CD8-positive, alpha-beta memory T cell (primary cell): ENCODE measurements at regions not wholly inside any gene's neighbourhood (a gene's known extent, or its start where the extent isn't known, plus 50 kb on each side); places are given as distances from the start of the nearest gene placed in this dataset.

Experiments
- CTCF ChIA-PET: fragments of 350-600 bp; sonication (Branson Sonifier 250); formaldehyde crosslinking; loops from one replicate; lab custom pipeline; 2021; ENCODE audit warnings: antibody characterized with exemption; lab: Charles Lee
- POLR2A ChIA-PET: fragments of 350-600 bp; sonication (Branson Sonifier 250); formaldehyde crosslinking; loops from one replicate; lab custom pipeline; 2021; ENCODE audit warnings: antibody characterized with exemption; lab: Charles Lee
- DNase-seq, 5 donors: peaks; one replicate each; pipeline versions ENCODE4 v3.0.0 to v3.0.0-alpha.2; 2020 to 2022; ENCODE audit warnings: mixed read lengths in 1 of 5
- H3K27ac ChIP-seq: one replicate; pipeline ENCODE4 v1.7.0; 2013; ENCODE audit warnings: low read depth, mild to moderate bottlenecking, low read length, moderate library complexity
- H3K27me3 ChIP-seq: 2 replicates; pipeline ENCODE4 v1.7.0; 2013; ENCODE audit warnings: low read length, mild to moderate bottlenecking; ENCODE audit not compliant: insufficient read depth, poor library complexity, severe bottlenecking
- H3K36me3 ChIP-seq: 2 replicates; pipeline ENCODE4 v1.7.0; 2013; ENCODE audit warnings: mild to moderate bottlenecking, low read length, moderate library complexity; ENCODE audit not compliant: insufficient read depth
- H3K4me1 ChIP-seq: 2 replicates; pipeline ENCODE4 v1.7.0; 2013; ENCODE audit warnings: mild to moderate bottlenecking, low read length, moderate library complexity; ENCODE audit not compliant: insufficient read depth
- H3K4me3 ChIP-seq: 2 replicates; pipeline ENCODE4 v1.7.0; 2013; ENCODE audit warnings: mild to moderate bottlenecking, low read length
- H3K9me3 ChIP-seq: 2 replicates; pipeline ENCODE4 v1.7.0; 2013; ENCODE audit warnings: mild to moderate bottlenecking, low read length
- H3K27ac Mint-ChIP-seq, 8 donors: one replicate each; pipeline ENCODE4 v1.8.0; 2020 to 2021; ENCODE audit warnings: mixed read lengths in 8 of 8, mild to moderate bottlenecking in 6 of 8, inconsistent platforms in 3 of 8, moderate library complexity in 3 of 8
- H3K27me3 Mint-ChIP-seq, 2 donors: one replicate each; pipeline ENCODE4 v1.8.0; 2020 to 2021; ENCODE audit warnings: mixed read lengths in 2 of 2, mild to moderate bottlenecking in 1 of 2, moderate library complexity in 1 of 2
- H3K36me3 Mint-ChIP-seq, 3 donors: one replicate each; pipeline ENCODE4 v1.8.0; 2020 to 2021; ENCODE audit warnings: mixed read lengths in 3 of 3, inconsistent platforms in 1 of 3, mild to moderate bottlenecking in 1 of 3
- H3K4me1 Mint-ChIP-seq, 3 donors: one replicate each; pipeline ENCODE4 v1.8.0; 2020 to 2021; ENCODE audit warnings: mixed read lengths in 3 of 3, inconsistent platforms in 1 of 3, mild to moderate bottlenecking in 1 of 3
- H3K4me3 Mint-ChIP-seq, 7 donors: one replicate each; pipeline ENCODE4 v1.8.0; 2020 to 2021; ENCODE audit warnings: mixed read lengths in 7 of 7, mild to moderate bottlenecking in 6 of 7, moderate library complexity in 4 of 7, inconsistent platforms in 2 of 7
- H3K9me3 Mint-ChIP-seq, 5 donors: one replicate each; pipeline ENCODE4 v1.8.0; 2020 to 2022; ENCODE audit warnings: mixed read lengths in 5 of 5, mild to moderate bottlenecking in 3 of 5, moderate library complexity in 2 of 5, inconsistent platforms in 1 of 5

- DNase-seq = no peak
- CTCF ChIA-PET = no interaction called here
- Mint-ChIP-seq H3K4me1 (no peaks in the 10 kb centered on the region), H3K27ac (no peak overlapping the region), H3K4me3 (no peak overlapping the region), H3K9me3 (peaks cover 0 to 1% (median 0%) of the 10 kb centered on the region in 5 donors), H3K27me3 (peaks cover 4 to 10% of the 10 kb centered on the region in 2 donors), H3K36me3 (no peaks in the 10 kb centered on the region)
- no peak overlapping the region for H3K27ac ChIP-seq
- no peaks in the 10 kb centered on the region for H3K27me3 ChIP-seq
- H3K9me3 ChIP-seq = no peaks in the 10 kb centered on the region
- no peaks in the 10 kb centered on the region for H3K4me1 ChIP-seq
- POLR2A ChIA-PET = no interaction called here
- no peak overlapping the region for H3K4me3 ChIP-seq
- H3K36me3 ChIP-seq = no peaks in the 10 kb centered on the region
Observed at GRCh38 chr18:75678627-75679026, 251.1 kb upstream of the SMIM21 start.

DNA sequence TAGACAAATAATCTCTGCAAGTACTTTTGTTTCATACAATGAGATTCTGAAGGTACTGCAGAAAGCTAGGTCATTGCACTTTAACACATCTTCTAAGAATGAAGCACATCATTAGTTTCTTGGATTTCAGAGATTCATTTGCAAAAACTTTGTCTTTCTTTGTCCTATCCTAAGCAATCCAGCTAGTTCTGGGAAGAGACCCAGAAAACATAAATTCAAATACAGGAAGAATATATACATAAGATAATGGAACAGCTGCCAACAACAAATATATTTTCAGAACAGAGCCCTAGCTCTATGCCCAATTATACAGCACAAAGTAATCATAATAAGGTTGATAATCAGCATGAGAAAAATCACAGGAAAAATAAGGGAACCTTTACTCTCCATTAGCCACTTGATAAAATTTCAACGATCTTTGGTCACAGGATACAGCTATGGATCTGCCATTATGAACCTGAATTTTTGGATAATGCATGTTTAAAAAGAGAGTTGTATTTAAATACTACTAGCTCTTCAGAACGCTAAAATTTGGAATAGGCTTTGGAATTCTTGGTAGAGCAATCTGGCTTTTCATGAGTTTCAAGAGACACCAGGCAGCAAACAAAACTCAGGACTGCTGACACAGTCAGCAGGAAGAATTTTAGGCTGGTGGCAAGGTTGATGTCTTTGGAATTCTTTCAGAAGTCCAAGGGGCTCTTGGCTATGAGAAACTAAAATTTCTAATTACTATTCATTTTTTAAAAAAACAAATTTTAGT, 250.4 kb upstream of the SMIM21 start:
- Mint-ChIP-seq H3K4me1 (no peaks in the 10 kb centered on the region), H3K36me3 (no peaks in the 10 kb centered on the region), H3K27ac (no peak overlapping the region), H3K27me3 (peaks cover 4 to 10% of the 10 kb centered on the region in 2 donors), H3K9me3 (peaks cover 0 to 1% (median 0%) of the 10 kb centered on the region in 5 donors), H3K4me3 (no peak overlapping the region)
- H3K4me1 ChIP-seq = no peaks in the 10 kb centered on the region
- H3K36me3 ChIP-seq = no peaks in the 10 kb centered on the region
- no peak overlapping the region for H3K4me3 ChIP-seq
- no peaks in the 10 kb centered on the region for H3K9me3 ChIP-seq
- CTCF ChIA-PET = no interaction called here
- no peaks in the 10 kb centered on the region for H3K27me3 ChIP-seq
- POLR2A ChIA-PET = no interaction called here
- H3K27ac ChIP-seq = no peak overlapping the region
- DNase-seq = no peak

- Histone ChIP-seq H3K4me3 (no peak overlapping the region), H3K27me3 (no peaks in the 10 kb centered on the region), H3K27ac (no peak overlapping the region), H3K9me3 (peaks cover 6% of the 10 kb centered on the region), H3K36me3 (no peaks in the 10 kb centered on the region), H3K4me1 (no peaks in the 10 kb centered on the region)
- Mint-ChIP-seq H3K9me3 (peaks cover 3 to 23% (median 19%) of the 10 kb centered on the region in 5 donors), H3K36me3 (no peaks in the 10 kb centered on the region), H3K27ac (no peak overlapping the region), H3K27me3 (peaks cover 0 to 1% of the 10 kb centered on the region in 2 donors), H3K4me1 (no peaks in the 10 kb centered on the region), H3K4me3 (no peak overlapping the region)
- no peak for DNase-seq
- CTCF ChIA-PET = no interaction called here
- POLR2A ChIA-PET = no interaction called here
Observed at GRCh38 chr18:75660932-75661331, 233.4 kb upstream of the SMIM21 start.

GRCh38 chr18:75659535-75660023, 232.1 kb upstream of the SMIM21 start:
- ChIA-PET POLR2A (no interaction called here), CTCF (no interaction called here)
- Mint-ChIP-seq H3K4me3 (no peak overlapping the region), H3K36me3 (no peaks in the 10 kb centered on the region), H3K4me1 (no peaks in the 10 kb centered on the region), H3K27me3 (peaks cover 0 to 4% of the 10 kb centered on the region in 2 donors), H3K9me3 (peaks cover 3 to 23% (median 19%) of the 10 kb centered on the region in 5 donors), H3K27ac (no peak overlapping the region)
- no peaks in the 10 kb centered on the region for H3K4me1 ChIP-seq
- H3K36me3 ChIP-seq = no peaks in the 10 kb centered on the region
- no peak overlapping the region for H3K27ac ChIP-seq
- no peak overlapping the region for H3K4me3 ChIP-seq
- no peaks in the 10 kb centered on the region for H3K27me3 ChIP-seq
- no peak for DNase-seq
- peaks cover 6% of the 10 kb centered on the region for H3K9me3 ChIP-seq

- Mint-ChIP-seq H3K27me3 (peaks cover 0 to 4% of the 10 kb centered on the region in 2 donors), H3K4me3 (no peak overlapping the region), H3K4me1 (no peaks in the 10 kb centered on the region), H3K27ac (no peak overlapping the region), H3K9me3 (peaks cover 3 to 23% (median 19%) of the 10 kb centered on the region in 5 donors), H3K36me3 (no peaks in the 10 kb centered on the region)
- DNase-seq = no peak
- POLR2A ChIA-PET = no interaction called here
- Histone ChIP-seq H3K27me3 (no peaks in the 10 kb centered on the region), H3K9me3 (peaks cover 6% of the 10 kb centered on the region), H3K36me3 (no peaks in the 10 kb centered on the region), H3K27ac (no peak overlapping the region), H3K4me3 (no peak overlapping the region), H3K4me1 (no peaks in the 10 kb centered on the region)
- CTCF ChIA-PET = no interaction called here
Observed at GRCh38 chr18:75658330-75658729, 230.8 kb upstream of the SMIM21 start.

DNA sequence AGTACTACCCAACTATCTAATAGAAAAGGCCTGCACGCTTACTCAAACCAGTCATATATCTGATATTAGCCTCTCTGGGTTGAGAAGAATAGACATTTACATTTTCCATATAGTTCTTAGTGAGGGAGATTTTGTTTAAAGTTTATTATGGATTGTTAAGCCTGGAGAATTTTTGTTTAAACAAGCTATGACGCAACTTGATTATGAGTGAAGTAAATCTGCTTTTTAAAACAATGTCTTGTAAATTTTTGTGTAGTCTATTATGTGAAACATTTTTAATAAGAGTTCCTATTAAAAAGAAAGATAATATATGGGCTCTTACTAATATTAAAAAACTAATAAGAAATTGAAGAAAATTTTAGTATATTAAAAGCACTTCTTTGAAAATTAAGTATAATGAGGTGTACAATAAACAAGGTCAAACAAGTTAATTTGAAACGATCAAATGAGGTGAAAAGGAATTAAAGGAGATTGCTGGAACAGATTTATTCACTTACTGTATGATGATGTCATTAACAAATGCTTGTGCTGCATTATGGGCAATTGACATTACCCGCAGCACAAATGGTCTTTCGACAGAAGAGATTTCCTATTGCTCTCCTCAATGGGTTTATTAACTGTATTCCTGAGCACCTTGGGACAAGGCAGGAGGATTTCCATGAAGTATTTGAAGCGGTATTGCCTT, 229.2 kb upstream of the SMIM21 start:
- no peak overlapping the region for H3K4me3 Mint-ChIP-seq
- H3K9me3 Mint-ChIP-seq = peaks cover 3 to 14% (median 10%) of the 10 kb centered on the region in 5 donors
- POLR2A ChIA-PET = no interaction called here
- DNase-seq = no peak
- H3K27me3 Mint-ChIP-seq = peaks cover 0 to 4% of the 10 kb centered on the region in 2 donors
- peaks cover 6% of the 10 kb centered on the region for H3K9me3 ChIP-seq
- H3K27ac ChIP-seq = no peak overlapping the region
- H3K4me3 ChIP-seq = no peak overlapping the region
- no peaks in the 10 kb centered on the region for H3K27me3 ChIP-seq
- CTCF ChIA-PET = no interaction called here
- H3K4me1 ChIP-seq = no peaks in the 10 kb centered on the region
- no peaks in the 10 kb centered on the region for H3K36me3 ChIP-seq
- H3K4me1 Mint-ChIP-seq = no peaks in the 10 kb centered on the region
- no peaks in the 10 kb centered on the region for H3K36me3 Mint-ChIP-seq
- H3K27ac Mint-ChIP-seq = no peak overlapping the region

GRCh38 chr18:75656035-75656434, 228.5 kb upstream of the SMIM21 start:
- Histone ChIP-seq H3K27ac (no peak overlapping the region), H3K4me3 (no peak overlapping the region), H3K4me1 (no peaks in the 10 kb centered on the region), H3K9me3 (peaks cover 6% of the 10 kb centered on the region), H3K36me3 (no peaks in the 10 kb centered on the region), H3K27me3 (no peaks in the 10 kb centered on the region)
- H3K36me3 Mint-ChIP-seq = no peaks in the 10 kb centered on the region
- POLR2A ChIA-PET = no interaction called here
- no peak overlapping the region for H3K27ac Mint-ChIP-seq
- no peaks in the 10 kb centered on the region for H3K4me1 Mint-ChIP-seq
- peaks cover 0 to 4% of the 10 kb centered on the region in 2 donors for H3K27me3 Mint-ChIP-seq
- H3K9me3 Mint-ChIP-seq = peaks cover 3 to 10% (median 9%) of the 10 kb centered on the region in 5 donors
- H3K4me3 Mint-ChIP-seq = no peak overlapping the region
- CTCF ChIA-PET = no interaction called here
- no peak for DNase-seq
